Neural crest cell (in vitro differentiated cells): ENCODE measurements at regions not wholly inside any gene's neighbourhood (a gene's known extent, or its start where the extent isn't known, plus 50 kb on each side); places are given as distances from the start of the nearest gene placed in this dataset.

Source experiments
- DNase-seq: peaks from one replicate; pipeline ENCODE4 v3.0.0; 2021; ENCODE audit warnings: low read depth, mixed read lengths, low spot score
- H3K27ac Mint-ChIP-seq: one replicate; pipeline ENCODE4 v1.8.0; 2021; ENCODE audit warnings: mild to moderate bottlenecking, mixed read lengths; ENCODE audit not compliant: unreplicated experiment
- H3K27me3 Mint-ChIP-seq: 2 replicates; pipeline ENCODE4 v1.8.0; 2021; ENCODE audit warnings: low read depth, mild to moderate bottlenecking, mixed read lengths
- H3K36me3 Mint-ChIP-seq: 2 replicates; pipeline ENCODE4 v1.8.0; 2021; ENCODE audit warnings: low read depth, mild to moderate bottlenecking, mixed read lengths
- H3K4me1 Mint-ChIP-seq: 2 replicates; pipeline ENCODE4 v1.8.0; 2021; ENCODE audit warnings: mixed read lengths
- H3K4me3 Mint-ChIP-seq: one replicate; pipeline ENCODE4 v1.8.0; 2021; ENCODE audit warnings: mild to moderate bottlenecking, mixed read lengths
- H3K9me3 Mint-ChIP-seq: 2 replicates; pipeline ENCODE4 v1.8.0; 2021; ENCODE audit warnings: mixed read lengths
- TF ChIP-seq, protein P1 (sequence below): fragments of 200-600 bp; sonication (generic); conservative IDR thresholded peaks from 2 replicates; pipeline ENCODE4 v1.5.0; 2021; ENCODE audit warnings: antibody characterized with exemption, mild to moderate bottlenecking

DNA sequence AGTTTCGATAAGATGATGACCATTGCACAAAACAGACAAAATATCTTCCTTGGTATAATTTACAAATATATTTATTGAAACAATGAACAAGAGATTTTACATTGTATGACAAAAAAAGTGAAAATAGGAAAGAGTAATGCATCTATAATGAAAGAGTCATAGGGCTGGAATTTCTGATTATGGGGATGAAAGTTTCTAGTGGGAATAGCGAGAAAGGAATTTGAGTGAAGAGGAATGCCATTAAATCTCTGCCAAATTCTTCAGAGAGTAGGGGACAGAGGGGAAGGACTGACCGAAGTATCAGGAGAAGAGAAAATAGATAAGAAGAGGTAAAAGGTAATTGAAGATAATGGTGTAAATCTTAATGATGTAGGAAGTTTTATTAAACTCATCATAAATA is 125.4 kb downstream of the VGLL3 start:
- H3K4me3 Mint-ChIP-seq = no peak overlapping the region
- no peaks in the 10 kb centered on the region for H3K27me3 Mint-ChIP-seq
- no peak overlapping the region for H3K27ac Mint-ChIP-seq
- no peaks in the 10 kb centered on the region for H3K36me3 Mint-ChIP-seq
- H3K4me1 Mint-ChIP-seq = peaks cover 6% of the 10 kb centered on the region
- DNase-seq = no peak
- H3K9me3 Mint-ChIP-seq = peaks cover 6% of the 10 kb centered on the region
- TF ChIP-seq, protein P1, sequence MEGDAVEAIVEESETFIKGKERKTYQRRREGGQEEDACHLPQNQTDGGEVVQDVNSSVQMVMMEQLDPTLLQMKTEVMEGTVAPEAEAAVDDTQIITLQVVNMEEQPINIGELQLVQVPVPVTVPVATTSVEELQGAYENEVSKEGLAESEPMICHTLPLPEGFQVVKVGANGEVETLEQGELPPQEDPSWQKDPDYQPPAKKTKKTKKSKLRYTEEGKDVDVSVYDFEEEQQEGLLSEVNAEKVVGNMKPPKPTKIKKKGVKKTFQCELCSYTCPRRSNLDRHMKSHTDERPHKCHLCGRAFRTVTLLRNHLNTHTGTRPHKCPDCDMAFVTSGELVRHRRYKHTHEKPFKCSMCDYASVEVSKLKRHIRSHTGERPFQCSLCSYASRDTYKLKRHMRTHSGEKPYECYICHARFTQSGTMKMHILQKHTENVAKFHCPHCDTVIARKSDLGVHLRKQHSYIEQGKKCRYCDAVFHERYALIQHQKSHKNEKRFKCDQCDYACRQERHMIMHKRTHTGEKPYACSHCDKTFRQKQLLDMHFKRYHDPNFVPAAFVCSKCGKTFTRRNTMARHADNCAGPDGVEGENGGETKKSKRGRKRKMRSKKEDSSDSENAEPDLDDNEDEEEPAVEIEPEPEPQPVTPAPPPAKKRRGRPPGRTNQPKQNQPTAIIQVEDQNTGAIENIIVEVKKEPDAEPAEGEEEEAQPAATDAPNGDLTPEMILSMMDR = no peak

DNA sequence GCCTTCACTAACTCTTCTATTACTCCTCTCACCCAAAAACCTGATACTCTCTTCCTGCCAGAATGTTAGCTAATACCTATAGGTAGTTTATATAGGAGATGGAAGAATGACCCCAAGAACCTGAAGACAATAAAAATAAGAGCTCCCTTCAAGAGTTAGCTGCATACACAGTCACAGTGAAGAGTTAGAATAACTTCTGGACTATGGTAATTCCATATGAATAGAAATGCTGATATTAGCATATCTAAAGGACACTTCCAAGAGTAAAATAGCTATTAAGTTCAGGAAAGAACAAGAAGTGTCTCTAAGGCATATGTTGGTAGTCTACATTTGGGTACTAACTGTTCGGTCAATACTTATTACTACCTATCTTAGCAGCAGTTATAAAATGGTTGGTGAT is 134.2 kb downstream of the VGLL3 start:
- no peak for DNase-seq
- no peaks in the 10 kb centered on the region for H3K4me1 Mint-ChIP-seq
- no peaks in the 10 kb centered on the region for H3K9me3 Mint-ChIP-seq
- no peak overlapping the region for H3K27ac Mint-ChIP-seq
- TF ChIP-seq, protein P1 = no peak
- H3K27me3 Mint-ChIP-seq = no peaks in the 10 kb centered on the region
- no peak overlapping the region for H3K4me3 Mint-ChIP-seq
- H3K36me3 Mint-ChIP-seq = no peaks in the 10 kb centered on the region

DNA sequence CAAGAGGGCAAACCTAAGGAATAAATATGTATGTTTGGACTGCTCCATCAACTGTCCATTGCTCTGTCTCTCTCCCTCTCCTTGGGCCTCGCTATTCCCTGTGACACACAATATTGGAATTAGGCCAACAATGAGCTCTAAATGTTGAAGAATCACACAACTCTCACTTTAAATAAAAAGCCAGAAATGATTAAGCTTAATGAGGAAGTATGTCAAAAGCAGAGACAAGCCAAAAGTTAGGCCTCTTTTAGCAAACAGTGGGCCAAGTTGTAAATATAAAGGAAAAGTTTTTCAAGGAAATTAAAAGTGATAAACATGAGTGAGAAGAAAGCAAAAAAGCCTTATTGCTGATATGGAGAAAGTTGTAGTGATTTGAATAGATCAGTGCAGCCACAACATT is 141.0 kb downstream of the VGLL3 start:
- H3K9me3 Mint-ChIP-seq = peaks cover 2% of the 10 kb centered on the region
- no peak overlapping the region for H3K4me3 Mint-ChIP-seq
- TF ChIP-seq, protein P1 = no peak
- H3K27ac Mint-ChIP-seq = no peak overlapping the region
- H3K36me3 Mint-ChIP-seq = no peaks in the 10 kb centered on the region
- no peaks in the 10 kb centered on the region for H3K4me1 Mint-ChIP-seq
- no peaks in the 10 kb centered on the region for H3K27me3 Mint-ChIP-seq
- no peak for DNase-seq

DNA sequence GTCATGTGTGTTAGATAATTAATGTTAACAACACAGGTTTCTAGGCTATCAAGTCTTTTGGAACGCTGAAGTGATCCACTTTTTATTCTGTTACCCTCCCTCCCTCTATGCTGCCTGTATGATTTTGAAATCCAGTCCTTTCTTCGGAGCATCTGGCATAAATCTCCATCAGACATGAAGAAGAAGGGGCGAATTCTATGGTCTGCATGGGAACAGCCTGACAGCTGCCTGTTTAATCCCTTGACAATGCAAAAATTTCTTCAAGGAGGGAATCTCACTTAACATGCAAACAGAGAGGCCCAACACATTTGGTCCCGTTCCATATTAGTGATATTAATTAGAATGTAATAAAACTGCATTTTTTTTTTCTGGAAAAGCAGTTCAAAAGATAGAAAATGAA is 145.2 kb downstream of the VGLL3 start:
- H3K36me3 Mint-ChIP-seq = no peaks in the 10 kb centered on the region
- H3K4me3 Mint-ChIP-seq = no peak overlapping the region
- H3K27me3 Mint-ChIP-seq = no peaks in the 10 kb centered on the region
- TF ChIP-seq, protein P1 = no peak
- H3K27ac Mint-ChIP-seq = no peak overlapping the region
- DNase-seq = no peak
- H3K4me1 Mint-ChIP-seq = no peaks in the 10 kb centered on the region
- peaks cover 2% of the 10 kb centered on the region for H3K9me3 Mint-ChIP-seq

DNA sequence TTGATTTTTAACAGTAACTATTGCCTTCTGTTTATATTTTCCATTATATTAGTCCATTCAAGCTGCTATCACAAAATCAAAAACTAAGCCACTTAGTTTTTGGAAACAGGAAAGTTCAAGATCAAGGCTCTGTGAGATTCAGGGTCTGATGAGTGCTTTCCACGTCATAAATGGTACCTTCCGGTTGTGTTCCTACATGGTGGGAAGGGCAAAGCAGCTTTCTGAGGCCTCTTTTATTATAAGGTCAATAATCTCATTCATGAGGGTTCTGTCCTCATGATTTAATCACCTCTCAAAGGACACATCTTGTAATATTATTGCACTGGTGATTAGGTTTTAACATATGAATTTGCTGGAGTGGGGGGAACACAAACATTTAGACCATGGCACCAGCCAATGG is 152.0 kb downstream of the VGLL3 start:
- Mint-ChIP-seq H3K4me1 (no peaks in the 10 kb centered on the region), H3K9me3 (no peaks in the 10 kb centered on the region), H3K27me3 (no peaks in the 10 kb centered on the region), H3K27ac (no peak overlapping the region), H3K4me3 (no peak overlapping the region), H3K36me3 (no peaks in the 10 kb centered on the region)
- no peak for DNase-seq
- TF ChIP-seq, protein P1 = no peak

DNA sequence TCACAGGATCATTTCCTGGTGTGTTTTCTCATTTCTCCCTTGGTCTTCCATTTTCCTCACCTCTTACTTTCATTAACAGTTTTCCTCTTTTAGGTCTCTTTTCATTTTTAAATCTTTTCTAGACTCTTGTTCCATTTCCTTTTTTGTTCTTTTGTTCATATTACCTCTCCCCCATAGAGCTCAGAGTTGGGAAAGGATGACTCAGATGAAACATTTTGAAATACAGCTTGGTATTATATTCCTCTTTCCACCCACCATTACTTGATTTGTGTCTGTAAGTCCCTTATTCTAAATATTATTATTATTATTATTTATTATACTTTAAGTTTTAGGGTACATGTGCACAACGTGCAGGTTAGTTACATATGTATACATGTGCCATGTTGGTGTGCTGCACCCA is 153.1 kb downstream of the VGLL3 start:
- no peak overlapping the region for H3K27ac Mint-ChIP-seq
- H3K4me1 Mint-ChIP-seq = no peaks in the 10 kb centered on the region
- H3K27me3 Mint-ChIP-seq = no peaks in the 10 kb centered on the region
- TF ChIP-seq, protein P1 = no peak
- H3K36me3 Mint-ChIP-seq = no peaks in the 10 kb centered on the region
- no peaks in the 10 kb centered on the region for H3K9me3 Mint-ChIP-seq
- H3K4me3 Mint-ChIP-seq = no peak overlapping the region
- DNase-seq = no peak
